ENCODE measurements at regions not wholly inside any gene's neighbourhood (a gene's known extent, or its start where the extent isn't known, plus 50 kb on each side); places are given as distances from the start of the nearest gene placed in this dataset.

GRCh38 chr1:37284053-37284452 lies 190.3 kb upstream of the ZC3H12A start:
- DNase-seq, result no peak

- DNase-seq, result no peak
These were observed 187.5 kb upstream of the ZC3H12A start for GRCh38 chr1:37286881-37287280.

- no peak for DNase-seq
These were observed 185.5 kb upstream of the ZC3H12A start for GRCh38 chr1:37288900-37289299.

GRCh38 chr1:37290718-37291117 lies 183.7 kb upstream of the ZC3H12A start:
- DNase-seq, result no peak

- DNase-seq, result no peak
These were observed 181.6 kb upstream of the ZC3H12A start for GRCh38 chr1:37292789-37293188.

GRCh38 chr1:37294096-37294495 lies 180.3 kb upstream of the ZC3H12A start:
- DNase-seq, result no peak

- DNase-seq, result no peak
These were observed 179.9 kb upstream of the ZC3H12A start for GRCh38 chr1:37294529-37294928.

GRCh38 chr1:37298769-37299168 lies 175.6 kb upstream of the ZC3H12A start:
- DNase-seq, result no peak

- DNase-seq, result no peak
These were observed 175.2 kb upstream of the ZC3H12A start for GRCh38 chr1:37299216-37299615.

- DNase-seq, result no peak
These were observed 170.4 kb upstream of the ZC3H12A start for GRCh38 chr1:37303884-37304574.

- DNase-seq, result no peak
These were observed 169.3 kb upstream of the ZC3H12A start for GRCh38 chr1:37305108-37305507.

GRCh38 chr1:37305841-37306240 lies 168.5 kb upstream of the ZC3H12A start:
- no peak for DNase-seq

GRCh38 chr1:37306461-37306860 lies 167.9 kb upstream of the ZC3H12A start:
- no peak for DNase-seq

GRCh38 chr1:37306871-37307270 lies 167.5 kb upstream of the ZC3H12A start:
- no peak for DNase-seq

- DNase-seq, result no peak
These were observed 166.1 kb upstream of the ZC3H12A start for GRCh38 chr1:37308031-37308960.

GRCh38 chr1:37309574-37309973 lies 164.8 kb upstream of the ZC3H12A start:
- no peak for DNase-seq

GRCh38 chr1:37310064-37310463 lies 164.3 kb upstream of the ZC3H12A start:
- no peak for DNase-seq

- no peak for DNase-seq
These were observed 159.0 kb upstream of the ZC3H12A start for GRCh38 chr1:37315371-37315846.

- no peak for DNase-seq
These were observed 156.4 kb upstream of the ZC3H12A start for GRCh38 chr1:37317870-37318467.

GRCh38 chr1:37318490-37318889 lies 155.9 kb upstream of the ZC3H12A start:
- no peak for DNase-seq

GRCh38 chr1:37319284-37319683 lies 155.1 kb upstream of the ZC3H12A start:
- no peak for DNase-seq

- DNase-seq, result peak in 1 of 2 donors; percentile 34
These were observed 150.6 kb upstream of the ZC3H12A start for GRCh38 chr1:37323486-37324377.

- no peak for DNase-seq
These were observed 149.4 kb upstream of the ZC3H12A start for GRCh38 chr1:37325010-37325409.

All from stimulated activated CD4-positive, alpha-beta T cell treated with anti-CD3 and anti-CD28 coated beads, Interleukin-2, amount 100 ng/mL, for 24 hours (primary cell).